ENCODE measurements at regions not wholly inside any gene's neighbourhood (a gene's known extent, or its start where the extent isn't known, plus 50 kb on each side); places are given as distances from the start of the nearest gene placed in this dataset.

GRCh38 chr1:10947691-10948462 lies 64.6 kb upstream of the TARDBP start:
- no peak overlapping the region for H3K4me2 ChIP-seq
- DNase-seq (ENCODE audit: low read depth in 1 of 2, low spot score in 1 of 2) (no peak), ATAC-seq (no peak), FAIRE-seq (no peak)
- no peak overlapping the region for H3K4me3 ChIP-seq
- H3K9me3 ChIP-seq: no peaks in the 10 kb centered on the region
- CTCF ChIA-PET: interaction anchor here (2.0 kb wide), 1 partner anchor 453 kb away, joined by 6 read pairs; no protein-coding TSS in a partner anchor
- POLR2A ChIA-PET: no interaction called here
- TF ChIP-seq JUNB (IDR thresholded peaks at IDR 0.05): no peak
- no peak for TF ChIP-seq POLR2A (IDR thresholded peaks at IDR 0.05; ENCODE audit: low read length)
- no peak for TF ChIP-seq MAFK (IDR thresholded peaks at IDR 0.05; ENCODE audit: partially characterized antibody)
- no peak for TF ChIP-seq EHF (CRISPR knock-in tag; IDR thresholded peaks at IDR 0.05)
- TF ChIP-seq EP300 (IDR thresholded peaks at IDR 0.05): no peak
- TF ChIP-seq JUN (IDR thresholded peaks at IDR 0.05): no peak
- no peak for TF ChIP-seq ZNF302 (CRISPR knock-in tag; IDR thresholded peaks at IDR 0.05)
- no peak for TF ChIP-seq HES2 (IDR thresholded peaks at IDR 0.05)
- TF ChIP-seq FOSB (CRISPR knock-in tag; IDR thresholded peaks at IDR 0.05): no peak
- TF ChIP-seq, protein P1, sequence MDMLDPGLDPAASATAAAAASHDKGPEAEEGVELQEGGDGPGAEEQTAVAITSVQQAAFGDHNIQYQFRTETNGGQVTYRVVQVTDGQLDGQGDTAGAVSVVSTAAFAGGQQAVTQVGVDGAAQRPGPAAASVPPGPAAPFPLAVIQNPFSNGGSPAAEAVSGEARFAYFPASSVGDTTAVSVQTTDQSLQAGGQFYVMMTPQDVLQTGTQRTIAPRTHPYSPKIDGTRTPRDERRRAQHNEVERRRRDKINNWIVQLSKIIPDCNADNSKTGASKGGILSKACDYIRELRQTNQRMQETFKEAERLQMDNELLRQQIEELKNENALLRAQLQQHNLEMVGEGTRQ (IDR thresholded peaks at IDR 0.05): no peak
- TF ChIP-seq, protein P2, sequence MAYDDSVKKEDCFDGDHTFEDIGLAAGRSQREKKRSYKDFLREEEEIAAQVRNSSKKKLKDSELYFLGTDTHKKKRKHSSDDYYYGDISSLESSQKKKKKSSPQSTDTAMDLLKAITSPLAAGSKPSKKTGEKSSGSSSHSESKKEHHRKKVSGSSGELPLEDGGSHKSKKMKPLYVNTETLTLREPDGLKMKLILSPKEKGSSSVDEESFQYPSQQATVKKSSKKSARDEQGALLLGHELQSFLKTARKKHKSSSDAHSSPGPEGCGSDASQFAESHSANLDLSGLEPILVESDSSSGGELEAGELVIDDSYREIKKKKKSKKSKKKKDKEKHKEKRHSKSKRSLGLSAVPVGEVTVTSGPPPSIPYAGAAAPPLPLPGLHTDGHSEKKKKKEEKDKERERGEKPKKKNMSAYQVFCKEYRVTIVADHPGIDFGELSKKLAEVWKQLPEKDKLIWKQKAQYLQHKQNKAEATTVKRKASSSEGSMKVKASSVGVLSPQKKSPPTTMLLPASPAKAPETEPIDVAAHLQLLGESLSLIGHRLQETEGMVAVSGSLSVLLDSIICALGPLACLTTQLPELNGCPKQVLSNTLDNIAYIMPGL (CRISPR knock-in tag; IDR thresholded peaks at IDR 0.05; ENCODE audit: borderline replicate concordance): no peak
- no peak for TF ChIP-seq GATA3 (IDR thresholded peaks at IDR 0.05; ENCODE audit: borderline replicate concordance)
- no peak for TF ChIP-seq SREBF2 (IDR thresholded peaks at IDR 0.05)
- TF ChIP-seq BHLHE40 (IDR thresholded peaks at IDR 0.05; ENCODE audit: low read depth, low read length): no peak
- 83% methylated on average over 10 of the region's 19 CpGs for WGBS (ENCODE audit: missing lambda C conversion rate)
- H3K4me1 ChIP-seq: 0 out of 3 replicates have a peak, but pooled peaks cover 3% of the 10 kb centered on the region
- H3K27ac ChIP-seq: no peak overlapping the region

DNA sequence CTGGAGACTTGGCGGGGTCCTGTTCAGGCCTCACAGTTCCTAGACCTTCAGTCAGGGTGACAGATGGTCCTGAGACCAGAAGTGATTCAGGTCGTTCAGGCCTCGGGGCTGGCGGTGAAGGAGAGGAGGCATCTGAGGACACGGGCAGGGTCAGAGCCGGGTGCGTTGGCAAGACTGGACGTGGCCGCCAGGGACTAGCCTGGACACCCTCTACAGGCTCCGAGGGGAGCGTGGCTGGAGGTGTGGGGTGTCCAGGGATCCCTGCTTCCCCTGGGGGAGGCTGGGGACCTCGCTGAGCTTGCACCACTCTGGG lies 64.0 kb upstream of the TARDBP start:
- DNase-seq (ENCODE audit: low read depth in 1 of 2, low spot score in 1 of 2): no peak
- Histone ChIP-seq H3K27ac (no peak overlapping the region), H3K9me3 (peaks cover 3% of the 10 kb centered on the region; the same call in 1 of the 3 replicates), H3K4me3 (no peak overlapping the region), H3K4me1 (0 out of 3 replicates have a peak, but pooled peaks cover 3% of the 10 kb centered on the region), H3K4me2 (no peak overlapping the region)
- ChIA-PET POLR2A (no interaction called here), CTCF (interaction anchor here (1.5 kb wide), 1 partner anchor 441 kb away, joined by 5 read pairs; no protein-coding TSS in a partner anchor)
- no peak for ATAC-seq
- 86% methylated on average over 6 of the region's 12 CpGs for WGBS (ENCODE audit: missing lambda C conversion rate)
- no peak for TF ChIP-seq ZC3H11A (IDR thresholded peaks at IDR 0.05)
- no peak for TF ChIP-seq JUN (IDR thresholded peaks at IDR 0.05)
- no peak for TF ChIP-seq HOXB5 (CRISPR knock-in tag; IDR thresholded peaks at IDR 0.05)
- TF ChIP-seq HDAC2 (IDR thresholded peaks at IDR 0.05): no peak
- no peak for TF ChIP-seq NR3C1 (IDR thresholded peaks at IDR 0.05)
- no peak for TF ChIP-seq RNF2 (IDR thresholded peaks at IDR 0.05; ENCODE audit: borderline replicate concordance, low read depth)
- no peak for TF ChIP-seq EP300 (IDR thresholded peaks at IDR 0.05)
- FAIRE-seq: no peak

DNA sequence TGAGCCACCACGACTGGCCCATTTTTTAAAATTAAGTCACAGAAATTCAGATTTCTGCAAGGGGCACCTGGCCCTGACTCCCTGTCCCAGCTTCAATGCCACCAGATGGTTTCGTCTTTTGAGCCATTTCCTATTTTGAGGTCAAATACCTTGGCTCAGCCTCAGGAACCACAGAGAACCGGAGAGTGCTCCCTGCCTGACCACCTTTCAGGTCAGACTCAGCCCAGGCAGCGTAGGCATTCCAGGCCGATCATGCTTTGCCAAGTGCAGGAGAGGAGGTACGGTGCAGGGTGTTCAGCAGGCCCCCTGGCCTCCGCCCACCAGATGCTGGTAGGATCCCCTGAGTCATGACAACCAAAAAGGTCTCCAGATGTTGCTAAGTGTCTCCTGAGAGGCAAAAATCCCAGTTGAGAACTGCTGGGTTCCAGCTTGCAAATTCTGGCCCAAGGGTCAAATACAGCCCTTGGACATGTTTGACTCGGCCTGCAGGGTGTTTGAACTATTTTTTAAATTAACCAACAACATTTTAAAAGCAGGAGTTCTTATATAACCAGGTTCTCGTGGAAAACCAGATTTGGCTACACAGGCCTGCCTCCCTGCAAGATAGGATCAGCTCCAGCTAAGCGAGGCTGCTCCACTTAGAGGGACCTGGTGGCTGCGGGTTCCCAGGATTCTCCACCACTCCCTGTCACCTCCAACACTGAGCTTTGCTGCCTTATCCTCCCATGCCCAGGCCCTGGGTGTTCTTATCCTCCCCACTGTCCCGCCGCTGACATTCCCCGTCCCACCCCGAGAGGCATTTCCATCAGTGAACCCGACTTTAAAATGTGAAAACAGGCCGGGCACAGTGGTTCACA lies 61.9 kb upstream of the TARDBP start:
- ATAC-seq (no peak), FAIRE-seq (no peak), DNase-seq (ENCODE audit: low read depth in 1 of 2, low spot score in 1 of 2) (no peak)
- H3K27ac ChIP-seq: no peak overlapping the region
- CTCF ChIA-PET: interaction anchor here (1.3 to 1.4 kb wide), 2 partner anchors 10 to 17 kb away, joined by 3 to 4 read pairs; no protein-coding TSS in a partner anchor
- H3K4me3 ChIP-seq: no peak overlapping the region
- WGBS (ENCODE audit: missing lambda C conversion rate): 65% methylated on average over 8 of the region's 17 CpGs
- POLR2A ChIA-PET: no interaction called here
- H3K4me2 ChIP-seq: no peak overlapping the region
- H3K9me3 ChIP-seq: peaks cover 7% of the 10 kb centered on the region; the same call in 1 of the 3 replicates
- H3K4me1 ChIP-seq: no peaks in the 10 kb centered on the region
- TF ChIP-seq BHLHE40 (IDR thresholded peaks at IDR 0.05; ENCODE audit: low read depth, low read length) (no peak), FOSL2 (IDR thresholded peaks at IDR 0.05) (no peak), FOSL2 (CRISPR knock-in tag; IDR thresholded peaks at IDR 0.05) (no peak), FOXS1 (CRISPR knock-in tag; IDR thresholded peaks at IDR 0.05) (no peak), NPAS2 (CRISPR knock-in tag; IDR thresholded peaks at IDR 0.05; ENCODE audit: borderline replicate concordance) (no peak), MYC (IDR thresholded peaks at IDR 0.05; ENCODE audit: borderline replicate concordance, low read length) (no peak), CBX8 (IDR thresholded peaks at IDR 0.05) (no peak), TFCP2L1 (CRISPR knock-in tag; IDR thresholded peaks at IDR 0.05) (no peak), CHD2 (IDR thresholded peaks at IDR 0.05; ENCODE audit: low read length, partially characterized antibody) (no peak), EP300 (IDR thresholded peaks at IDR 0.05) (no peak), HEYL (CRISPR knock-in tag; IDR thresholded peaks at IDR 0.05) (no peak), NFE2L2 (conservative IDR thresholded peaks at IDR 0.05; ENCODE audit: low read length) (no peak), TP53 (CRISPR knock-in tag; IDR thresholded peaks at IDR 0.05) (no peak), RFX5 (IDR thresholded peaks at IDR 0.05) (no peak), NR3C1 (IDR thresholded peaks at IDR 0.05) (no peak)
- TF ChIP-seq, protein P3, sequence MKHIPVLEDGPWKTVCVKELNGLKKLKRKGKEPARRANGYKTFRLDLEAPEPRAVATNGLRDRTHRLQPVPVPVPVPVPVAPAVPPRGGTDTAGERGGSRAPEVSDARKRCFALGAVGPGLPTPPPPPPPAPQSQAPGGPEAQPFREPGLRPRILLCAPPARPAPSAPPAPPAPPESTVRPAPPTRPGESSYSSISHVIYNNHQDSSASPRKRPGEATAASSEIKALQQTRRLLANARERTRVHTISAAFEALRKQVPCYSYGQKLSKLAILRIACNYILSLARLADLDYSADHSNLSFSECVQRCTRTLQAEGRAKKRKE (CRISPR knock-in tag; IDR thresholded peaks at IDR 0.05; ENCODE audit: low read depth): no peak
